Mucosa of stomach (tissue), 1 donor: ENCODE measurements at regions not wholly inside any gene's neighbourhood (a gene's known extent, or its start where the extent isn't known, plus 50 kb on each side); places are given as distances from the start of the nearest gene placed in this dataset.

Source experiments
- H3K27me3 ChIP-seq: one replicate; pipeline ENCODE4 v1.7.0; 2013; ENCODE audit warnings: mild to moderate bottlenecking, low read length; ENCODE audit not compliant: control insufficient read depth, insufficient read depth
- H3K36me3 ChIP-seq: one replicate; pipeline ENCODE4 v1.7.0; 2013; ENCODE audit warnings: low read length; ENCODE audit not compliant: control insufficient read depth, insufficient read depth
- H3K4me1 ChIP-seq: one replicate; pipeline ENCODE4 v1.7.0; 2013; ENCODE audit warnings: mild to moderate bottlenecking, low read length; ENCODE audit not compliant: control insufficient read depth, insufficient read depth
- H3K4me3 ChIP-seq: one replicate; pipeline ENCODE4 v1.7.0; 2013; ENCODE audit warnings: low read length
- H3K9ac ChIP-seq: one replicate; pipeline ENCODE4 v1.7.0; 2013; ENCODE audit warnings: mild to moderate bottlenecking, low read length, moderate library complexity
- H3K9me3 ChIP-seq: one replicate; pipeline ENCODE4 v1.7.0; 2013; ENCODE audit warnings: mild to moderate bottlenecking, low read length, moderate library complexity; ENCODE audit not compliant: control insufficient read depth
- donor health status: Pancreatic carcinoma.

- no peaks in the 10 kb centered on the region for H3K36me3 ChIP-seq
These were observed 344.2 kb upstream of the SLC30A5 start for GRCh38 chr5:68749631-68750030.

GRCh38 chr5:68751661-68752060 lies 342.2 kb upstream of the SLC30A5 start:
- H3K4me1 ChIP-seq = no peaks in the 10 kb centered on the region
- H3K36me3 ChIP-seq = no peaks in the 10 kb centered on the region
- no peak overlapping the region for H3K9ac ChIP-seq
- no peaks in the 10 kb centered on the region for H3K9me3 ChIP-seq
- H3K27me3 ChIP-seq = no peaks in the 10 kb centered on the region
- no peak overlapping the region for H3K4me3 ChIP-seq

More at GRCh38 chr5:68749631-68750030, 344.2 kb upstream of the SLC30A5 start:
- no peaks in the 10 kb centered on the region for H3K27me3 ChIP-seq
- H3K9ac ChIP-seq = no peak overlapping the region
- no peak overlapping the region for H3K4me3 ChIP-seq
- no peaks in the 10 kb centered on the region for H3K9me3 ChIP-seq
- no peaks in the 10 kb centered on the region for H3K4me1 ChIP-seq

- Histone ChIP-seq H3K9me3 (no peaks in the 10 kb centered on the region), H3K36me3 (no peaks in the 10 kb centered on the region), H3K9ac (no peak overlapping the region), H3K27me3 (no peaks in the 10 kb centered on the region), H3K4me1 (no peaks in the 10 kb centered on the region), H3K4me3 (no peak overlapping the region)
These were observed 339.3 kb upstream of the SLC30A5 start for GRCh38 chr5:68754536-68754935.

- no peak overlapping the region for H3K4me3 ChIP-seq
- H3K27me3 ChIP-seq = no peaks in the 10 kb centered on the region
- H3K9me3 ChIP-seq = no peaks in the 10 kb centered on the region
- H3K9ac ChIP-seq = no peak overlapping the region
- H3K4me1 ChIP-seq = no peaks in the 10 kb centered on the region
- no peaks in the 10 kb centered on the region for H3K36me3 ChIP-seq
These were observed 338.5 kb upstream of the SLC30A5 start for GRCh38 chr5:68755293-68755692.

GRCh38 chr5:68757006-68757405 lies 336.8 kb upstream of the SLC30A5 start:
- H3K9ac ChIP-seq = no peak overlapping the region
- no peaks in the 10 kb centered on the region for H3K27me3 ChIP-seq
- H3K4me1 ChIP-seq = no peaks in the 10 kb centered on the region
- no peaks in the 10 kb centered on the region for H3K36me3 ChIP-seq
- H3K4me3 ChIP-seq = no peak overlapping the region
- H3K9me3 ChIP-seq = no peaks in the 10 kb centered on the region

GRCh38 chr5:68757626-68758212 lies 336.1 kb upstream of the SLC30A5 start:
- Histone ChIP-seq H3K4me1 (no peaks in the 10 kb centered on the region), H3K9me3 (no peaks in the 10 kb centered on the region), H3K36me3 (no peaks in the 10 kb centered on the region), H3K9ac (no peak overlapping the region), H3K27me3 (no peaks in the 10 kb centered on the region), H3K4me3 (no peak overlapping the region)

- Histone ChIP-seq H3K9ac (no peak overlapping the region), H3K4me1 (no peaks in the 10 kb centered on the region), H3K36me3 (no peaks in the 10 kb centered on the region), H3K4me3 (no peak overlapping the region), H3K27me3 (no peaks in the 10 kb centered on the region), H3K9me3 (no peaks in the 10 kb centered on the region)
These were observed 334.2 kb upstream of the SLC30A5 start for GRCh38 chr5:68759593-68759992.

- no peaks in the 10 kb centered on the region for H3K27me3 ChIP-seq
These were observed 331.6 kb upstream of the SLC30A5 start for GRCh38 chr5:68762201-68762600.

GRCh38 chr5:68766952-68767464 lies 326.8 kb upstream of the SLC30A5 start:
- H3K4me1 ChIP-seq = no peaks in the 10 kb centered on the region
- no peaks in the 10 kb centered on the region for H3K9me3 ChIP-seq
- no peak overlapping the region for H3K4me3 ChIP-seq
- H3K27me3 ChIP-seq = no peaks in the 10 kb centered on the region
- no peaks in the 10 kb centered on the region for H3K36me3 ChIP-seq
- no peak overlapping the region for H3K9ac ChIP-seq

More at GRCh38 chr5:68762201-68762600, 331.6 kb upstream of the SLC30A5 start:
- no peaks in the 10 kb centered on the region for H3K4me1 ChIP-seq
- no peaks in the 10 kb centered on the region for H3K36me3 ChIP-seq
- no peaks in the 10 kb centered on the region for H3K9me3 ChIP-seq
- H3K4me3 ChIP-seq = no peak overlapping the region
- H3K9ac ChIP-seq = no peak overlapping the region

GRCh38 chr5:68770551-68770950 lies 323.3 kb upstream of the SLC30A5 start:
- no peak overlapping the region for H3K4me3 ChIP-seq
- no peaks in the 10 kb centered on the region for H3K27me3 ChIP-seq
- no peaks in the 10 kb centered on the region for H3K9me3 ChIP-seq
- H3K9ac ChIP-seq = no peak overlapping the region
- H3K36me3 ChIP-seq = no peaks in the 10 kb centered on the region
- H3K4me1 ChIP-seq = no peaks in the 10 kb centered on the region

GRCh38 chr5:68771221-68771620 lies 322.6 kb upstream of the SLC30A5 start:
- H3K4me1 ChIP-seq = no peaks in the 10 kb centered on the region
- no peaks in the 10 kb centered on the region for H3K36me3 ChIP-seq
- H3K9ac ChIP-seq = no peak overlapping the region

GRCh38 chr5:68771732-68772131 lies 322.1 kb upstream of the SLC30A5 start:
- Histone ChIP-seq H3K4me3 (no peak overlapping the region), H3K36me3 (no peaks in the 10 kb centered on the region), H3K9ac (no peak overlapping the region), H3K4me1 (no peaks in the 10 kb centered on the region), H3K9me3 (no peaks in the 10 kb centered on the region), H3K27me3 (no peaks in the 10 kb centered on the region)

More at GRCh38 chr5:68771221-68771620, 322.6 kb upstream of the SLC30A5 start:
- Histone ChIP-seq H3K4me3 (no peak overlapping the region), H3K27me3 (no peaks in the 10 kb centered on the region), H3K9me3 (no peaks in the 10 kb centered on the region)

- Histone ChIP-seq H3K9ac (no peak overlapping the region), H3K9me3 (no peaks in the 10 kb centered on the region), H3K27me3 (no peaks in the 10 kb centered on the region), H3K4me3 (no peak overlapping the region), H3K36me3 (no peaks in the 10 kb centered on the region), H3K4me1 (no peaks in the 10 kb centered on the region)
These were observed 317.4 kb upstream of the SLC30A5 start for GRCh38 chr5:68776381-68776780.
